ENCODE measurements at regions not wholly inside any gene's neighbourhood (a gene's known extent, or its start where the extent isn't known, plus 50 kb on each side); places are given as distances from the start of the nearest gene placed in this dataset.
"Not testable (repeated sequence)": the region's sequence is repeated elsewhere in the genome, so short reads cannot be mapped to it uniquely, and the experiment has no call there.

- Histone ChIP-seq H3K9ac (ENCODE audit: low read depth in 2 of 2, low read length in 2 of 2) (no peak overlapping the region), H3K27me3 (no peaks in the 10 kb centered on the region), H3K9me3 (no peaks in the 10 kb centered on the region), H3K4me3 (no peak overlapping the region), H3K4me1 (no peaks in the 10 kb centered on the region), H3K27ac (no peak overlapping the region), H3K36me3 (no peaks in the 10 kb centered on the region)
- intact Hi-C loops (cut with DNase I) = no loop called here
- DNase-seq = no peak
- TF ChIP-seq, protein P1, sequence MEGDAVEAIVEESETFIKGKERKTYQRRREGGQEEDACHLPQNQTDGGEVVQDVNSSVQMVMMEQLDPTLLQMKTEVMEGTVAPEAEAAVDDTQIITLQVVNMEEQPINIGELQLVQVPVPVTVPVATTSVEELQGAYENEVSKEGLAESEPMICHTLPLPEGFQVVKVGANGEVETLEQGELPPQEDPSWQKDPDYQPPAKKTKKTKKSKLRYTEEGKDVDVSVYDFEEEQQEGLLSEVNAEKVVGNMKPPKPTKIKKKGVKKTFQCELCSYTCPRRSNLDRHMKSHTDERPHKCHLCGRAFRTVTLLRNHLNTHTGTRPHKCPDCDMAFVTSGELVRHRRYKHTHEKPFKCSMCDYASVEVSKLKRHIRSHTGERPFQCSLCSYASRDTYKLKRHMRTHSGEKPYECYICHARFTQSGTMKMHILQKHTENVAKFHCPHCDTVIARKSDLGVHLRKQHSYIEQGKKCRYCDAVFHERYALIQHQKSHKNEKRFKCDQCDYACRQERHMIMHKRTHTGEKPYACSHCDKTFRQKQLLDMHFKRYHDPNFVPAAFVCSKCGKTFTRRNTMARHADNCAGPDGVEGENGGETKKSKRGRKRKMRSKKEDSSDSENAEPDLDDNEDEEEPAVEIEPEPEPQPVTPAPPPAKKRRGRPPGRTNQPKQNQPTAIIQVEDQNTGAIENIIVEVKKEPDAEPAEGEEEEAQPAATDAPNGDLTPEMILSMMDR (IDR thresholded peaks at IDR 0.05) = no peak
These were observed 57.4 kb upstream of the ZBTB20 start for GRCh38 chr3:115204475-115204874.

- Histone ChIP-seq H3K4me3 (no peak overlapping the region), H3K27ac (peak overlapping the region; percentile 16), H3K27me3 (no peaks in the 10 kb centered on the region), H3K9me3 (no peaks in the 10 kb centered on the region), H3K9ac (ENCODE audit: low read depth in 2 of 2, low read length in 2 of 2) (no peak overlapping the region), H3K4me1 (no peaks in the 10 kb centered on the region), H3K36me3 (no peaks in the 10 kb centered on the region)
- TF ChIP-seq, protein P1 (IDR thresholded peaks at IDR 0.05) = no peak
- DNase-seq = no peak
- intact Hi-C loops (cut with DNase I) = no loop called here
These were observed 61.1 kb upstream of the ZBTB20 start for GRCh38 chr3:115208066-115208750.

- peak overlapping the region; percentile 9 for H3K27ac ChIP-seq
- H3K36me3 ChIP-seq = no peaks in the 10 kb centered on the region
- intact Hi-C loops (cut with DNase I) = loop anchor here (10.0 kb wide), 1 partner anchor 573 kb away; no protein-coding TSS in a partner anchor
- H3K9me3 ChIP-seq = no peaks in the 10 kb centered on the region
- H3K9ac ChIP-seq (ENCODE audit: low read depth in 2 of 2, low read length in 2 of 2) = no peak overlapping the region
- TF ChIP-seq, protein P1 (IDR thresholded peaks at IDR 0.05) = no peak
- no peaks in the 10 kb centered on the region for H3K4me1 ChIP-seq
- no peak overlapping the region for H3K4me3 ChIP-seq
- DNase-seq = no peak
- no peaks in the 10 kb centered on the region for H3K27me3 ChIP-seq
These were observed 64.9 kb upstream of the ZBTB20 start for GRCh38 chr3:115211810-115212492.

DNA sequence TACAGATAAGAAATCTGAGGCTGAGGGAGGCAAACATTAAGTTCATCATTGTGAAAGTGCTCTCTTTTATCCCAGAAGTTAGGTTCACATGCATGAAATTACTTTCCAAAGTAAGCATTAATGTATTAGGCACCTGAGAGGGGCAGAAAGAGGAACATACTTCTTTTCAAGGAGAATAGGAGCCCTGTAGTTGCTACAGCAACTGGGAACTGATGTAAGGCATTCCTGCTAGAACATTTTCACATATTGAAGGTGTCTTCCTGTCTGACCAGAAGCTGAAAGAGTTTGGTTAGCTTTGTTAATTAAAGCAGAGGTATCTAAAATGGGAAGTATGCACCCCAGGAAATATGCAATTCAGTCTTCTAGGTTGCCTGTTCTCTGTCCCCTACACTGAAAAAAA, 65.5 kb upstream of the ZBTB20 start:
- intact Hi-C loops (cut with DNase I) = loop anchor here (10.0 kb wide), 1 partner anchor 572 kb away; no protein-coding TSS in a partner anchor

DNA sequence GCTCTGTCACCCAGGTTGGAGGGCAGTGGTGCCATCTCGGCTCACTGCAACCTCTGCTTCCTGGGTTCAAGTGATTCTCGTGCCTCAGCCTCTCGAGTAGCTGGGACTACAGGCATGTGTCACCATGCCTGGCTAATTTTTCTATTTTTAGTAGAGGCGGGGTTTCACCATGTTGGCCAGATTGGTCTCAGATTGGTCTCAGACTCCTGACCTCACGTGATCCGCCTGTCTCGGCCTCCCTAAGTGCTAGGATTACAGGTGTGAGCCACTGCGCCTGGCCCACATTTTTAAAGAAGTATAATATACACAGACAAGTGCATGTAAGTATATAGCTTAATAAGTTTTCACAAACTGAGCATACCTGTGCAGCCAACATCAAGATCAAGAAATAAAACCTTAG, 66.0 kb upstream of the ZBTB20 start:
- DNase-seq; H3K4me1 ChIP-seq; H3K36me3 ChIP-seq; H3K27ac ChIP-seq; H3K9ac ChIP-seq (ENCODE audit: low read depth in 2 of 2, low read length in 2 of 2); H3K4me3 ChIP-seq; H3K27me3 ChIP-seq; H3K9me3 ChIP-seq: not testable (repeated sequence)
- intact Hi-C loops (cut with DNase I) = loop anchor here (10.0 kb wide), 1 partner anchor 572 kb away; no protein-coding TSS in a partner anchor

More for the DNA sequence above, 65.5 kb upstream of the ZBTB20 start:
- Histone ChIP-seq H3K4me1 (no peaks in the 10 kb centered on the region), H3K27ac (peak overlapping the region; percentile 9), H3K4me3 (no peak overlapping the region), H3K27me3 (no peaks in the 10 kb centered on the region), H3K36me3 (no peaks in the 10 kb centered on the region), H3K9ac (ENCODE audit: low read depth in 2 of 2, low read length in 2 of 2) (no peak overlapping the region), H3K9me3 (no peaks in the 10 kb centered on the region)
- no peak for DNase-seq
- TF ChIP-seq, protein P1 (IDR thresholded peaks at IDR 0.05) = no peak

- Histone ChIP-seq H3K9ac (ENCODE audit: low read depth in 2 of 2, low read length in 2 of 2) (no peak overlapping the region), H3K4me3 (no peak overlapping the region), H3K36me3 (no peaks in the 10 kb centered on the region), H3K9me3 (no peaks in the 10 kb centered on the region), H3K27me3 (no peaks in the 10 kb centered on the region), H3K4me1 (no peaks in the 10 kb centered on the region), H3K27ac (peak overlapping the region; percentile 37)
- no peak for DNase-seq
- intact Hi-C loops (cut with DNase I) = loop anchor here (5.0 to 10.0 kb wide), 2 partner anchors 475 to 568 kb away; no protein-coding TSS in a partner anchor
- TF ChIP-seq, protein P1 (IDR thresholded peaks at IDR 0.05) = no peak
These were observed 70.2 kb upstream of the ZBTB20 start for GRCh38 chr3:115217292-115217677.

All from colonic mucosa (tissue), 4 donors.